ENCODE measurements at regions not wholly inside any gene's neighbourhood (a gene's known extent, or its start where the extent isn't known, plus 50 kb on each side); places are given as distances from the start of the nearest gene placed in this dataset.
"Not testable (repeated sequence)": the region's sequence is repeated elsewhere in the genome, so short reads cannot be mapped to it uniquely, and the experiment has no call there.

- DNase-seq, result not testable (repeated sequence)
These were observed 132.8 kb upstream of the STARD13 start for GRCh38 chr13:33418224-33418953.

- not testable (repeated sequence) for DNase-seq
These were observed 134.6 kb upstream of the STARD13 start for GRCh38 chr13:33420117-33420516.

- DNase-seq, result no peak
These were observed 140.6 kb upstream of the STARD13 start for GRCh38 chr13:33426131-33426530.

GRCh38 chr13:33433316-33433715 is 147.8 kb upstream of the STARD13 start:
- no peak for DNase-seq

GRCh38 chr13:33434676-33435075 is 149.1 kb upstream of the STARD13 start:
- DNase-seq, result no peak

- no peak for DNase-seq
These were observed 149.7 kb upstream of the STARD13 start for GRCh38 chr13:33435207-33435606.

- DNase-seq, result no peak
These were observed 153.4 kb upstream of the STARD13 start for GRCh38 chr13:33438918-33439317.

- no peak for DNase-seq
These were observed 155.5 kb upstream of the STARD13 start for GRCh38 chr13:33441015-33441414.

- DNase-seq, result no peak
These were observed 159.5 kb upstream of the STARD13 start for GRCh38 chr13:33445024-33445423.

- DNase-seq, result no peak
These were observed 159.9 kb upstream of the STARD13 start for GRCh38 chr13:33445476-33445875.

GRCh38 chr13:33446821-33447725 is 161.5 kb upstream of the STARD13 start:
- DNase-seq, result no peak

GRCh38 chr13:33448889-33449288 is 163.3 kb upstream of the STARD13 start:
- DNase-seq, result no peak

GRCh38 chr13:33450956-33451709 is 165.6 kb upstream of the STARD13 start:
- no peak for DNase-seq

GRCh38 chr13:33452873-33453517 is 167.4 kb upstream of the STARD13 start:
- DNase-seq, result no peak

GRCh38 chr13:33453936-33454335 is 168.4 kb upstream of the STARD13 start:
- DNase-seq, result no peak

- DNase-seq, result no peak
These were observed 169.5 kb upstream of the STARD13 start for GRCh38 chr13:33454844-33455705.

- DNase-seq, result no peak
These were observed 174.1 kb upstream of the STARD13 start for GRCh38 chr13:33459702-33460101.

- DNase-seq, result no peak
These were observed 176.6 kb upstream of the STARD13 start for GRCh38 chr13:33462109-33462508.

GRCh38 chr13:33464345-33464744 is 178.8 kb upstream of the STARD13 start:
- DNase-seq, result no peak

GRCh38 chr13:33466262-33466661 is 180.7 kb upstream of the STARD13 start:
- no peak for DNase-seq

- DNase-seq, result no peak
These were observed 182.0 kb upstream of the STARD13 start for GRCh38 chr13:33467556-33467955.

- DNase-seq, result no peak
These were observed 185.6 kb upstream of the STARD13 start for GRCh38 chr13:33471204-33471603.
